GM06990 (cell line): ENCODE measurements at regions not wholly inside any gene's neighbourhood (a gene's known extent, or its start where the extent isn't known, plus 50 kb on each side); places are given as distances from the start of the nearest gene placed in this dataset.

Experiments
- DNase-seq: peaks from one replicate; pipeline ENCODE4 v3.0.0-alpha.2; 2011; ENCODE audit not compliant: insufficient read length; ENCODE audit errors: extremely low read depth
- H3K27me3 ChIP-seq: replicated peaks from 2 replicates; pipeline ENCODE4 v1.6.0; 2011; ENCODE audit warnings: low read length; ENCODE audit not compliant: control insufficient read depth, insufficient read depth
- H3K36me3 ChIP-seq: 2 replicates; pipeline ENCODE4 v1.5.1; 2011; ENCODE audit warnings: low read length; ENCODE audit not compliant: control insufficient read depth, insufficient read depth
- H3K4me3 ChIP-seq: replicated peaks from 2 replicates; pipeline ENCODE4 v1.5.1; 2011; ENCODE audit warnings: low read depth, mild to moderate bottlenecking, control low read depth, low read length
- CTCF ChIP-seq: IDR thresholded peaks from 2 replicates; pipeline ENCODE4 v1.5.1; 2011; ENCODE audit warnings: low read length, control low read depth, mild to moderate bottlenecking, inconsistent platforms; ENCODE audit not compliant: insufficient read depth, poor library complexity, severe bottlenecking

- Histone ChIP-seq H3K4me3 (no peak overlapping the region), H3K36me3 (no peaks in the 10 kb centered on the region), H3K27me3 (no peaks in the 10 kb centered on the region)
- DNase-seq, result no peak
- no peak for TF ChIP-seq CTCF
These were observed 181.0 kb downstream of the GATA3 start for GRCh38 chr10:8235253-8236027.

- TF ChIP-seq CTCF, result no peak
- DNase-seq, result no peak
- Histone ChIP-seq H3K4me3 (no peak overlapping the region), H3K27me3 (no peaks in the 10 kb centered on the region), H3K36me3 (no peaks in the 10 kb centered on the region)
These were observed 184.5 kb downstream of the GATA3 start for GRCh38 chr10:8238986-8239385.

GRCh38 chr10:8240861-8241260 lies 186.4 kb downstream of the GATA3 start:
- H3K36me3 ChIP-seq, result no peaks in the 10 kb centered on the region
- DNase-seq, result no peak
- no peak overlapping the region for H3K4me3 ChIP-seq
- no peaks in the 10 kb centered on the region for H3K27me3 ChIP-seq
- no peak for TF ChIP-seq CTCF

- no peak for DNase-seq
- TF ChIP-seq CTCF, result no peak
- Histone ChIP-seq H3K27me3 (no peaks in the 10 kb centered on the region), H3K36me3 (no peaks in the 10 kb centered on the region), H3K4me3 (no peak overlapping the region)
These were observed 187.9 kb downstream of the GATA3 start for GRCh38 chr10:8242295-8242872.

- no peak overlapping the region for H3K4me3 ChIP-seq
- no peaks in the 10 kb centered on the region for H3K36me3 ChIP-seq
- H3K27me3 ChIP-seq, result no peaks in the 10 kb centered on the region
- no peak for TF ChIP-seq CTCF
- DNase-seq, result peak; percentile 18
These were observed 190.8 kb downstream of the GATA3 start for GRCh38 chr10:8245131-8245813.
